OCI-LY7 (cell line): ENCODE measurements at regions not wholly inside any gene's neighbourhood (a gene's known extent, or its start where the extent isn't known, plus 50 kb on each side); places are given as distances from the start of the nearest gene placed in this dataset.

Source experiments
- BruUV-seq: library from RNA; stranded (reverse); fragments of 400-500 nt; replicated peaks from 2 replicates; lab custom pipeline; 2021; lab: Mats Ljungman, UMichigan
- CTCF ChIA-PET: fragments of 300-600 bp; sonication (Branson Sonifier 250); formaldehyde crosslinking; loops from one replicate; lab custom pipeline; 2022; ENCODE audit warnings: antibody characterized with exemption; ENCODE audit not compliant: unreplicated experiment; lab: Charles Lee
- POLR2A ChIA-PET: fragments of 300-600 bp; sonication (Branson Sonifier 250); formaldehyde crosslinking; loops from one replicate; lab custom pipeline; 2022; ENCODE audit warnings: antibody characterized with exemption; lab: Charles Lee
- DNase-seq: peaks from one replicate; pipeline ENCODE4 v3.0.0-alpha.2; 2015; ENCODE audit warnings: low spot score
- H2AFZ ChIP-seq: fragments of 200-600 bp; sonication (generic), shearing (Covaris generic); 2 replicates; pipeline ENCODE4 v1.6.1; 2014; ENCODE audit warnings: mild to moderate bottlenecking, antibody characterized with exemption, low read length, moderate library complexity
- H3K27ac ChIP-seq: fragments of 200-600 bp; sonication (generic); 2 replicates; pipeline ENCODE4 v1.5.1; 2014; ENCODE audit warnings: mixed run types, low read depth, mild to moderate bottlenecking, moderate library complexity, low read length, inconsistent platforms; ENCODE audit not compliant: poor library complexity, severe bottlenecking
- H3K36me3 ChIP-seq: fragments of 200-600 bp; sonication (generic); 2 replicates; pipeline ENCODE4 v1.6.1; 2014; ENCODE audit warnings: mild to moderate bottlenecking, antibody characterized with exemption, low read length, moderate library complexity, mixed read lengths; ENCODE audit not compliant: insufficient read depth
- H3K4me1 ChIP-seq: fragments of 200-600 bp; sonication (generic); 2 replicates; pipeline ENCODE4 v1.5.1; 2014; ENCODE audit warnings: mild to moderate bottlenecking, low read length; ENCODE audit not compliant: insufficient read depth, poor library complexity, severe bottlenecking
- H3K4me2 ChIP-seq: fragments of 200-600 bp; sonication (generic); 2 replicates; pipeline ENCODE4 v1.6.1; 2014; ENCODE audit warnings: mild to moderate bottlenecking, low read length
- H3K4me3 ChIP-seq: fragments of 200-600 bp; sonication (generic); 2 replicates; pipeline ENCODE4 v1.5.1; 2014; ENCODE audit warnings: mild to moderate bottlenecking, low read depth, low read length; ENCODE audit not compliant: poor library complexity, severe bottlenecking
- H3K79me2 ChIP-seq: fragments of 200-600 bp; sonication (generic); 2 replicates; pipeline ENCODE4 v1.6.1; 2016; ENCODE audit warnings: low read depth, mild to moderate bottlenecking, low read length, moderate library complexity, mixed read lengths; ENCODE audit not compliant: insufficient read depth
- H3K9me2 ChIP-seq: fragments of 200-600 bp; sonication (generic); 2 replicates; pipeline ENCODE4 v1.6.1; 2016; ENCODE audit warnings: mild to moderate bottlenecking, low read length, mixed read lengths; ENCODE audit not compliant: insufficient read depth
- H3K9me3 ChIP-seq: fragments of 200-600 bp; sonication (generic); 2 replicates; pipeline ENCODE4 v1.6.1; 2014; ENCODE audit warnings: mild to moderate bottlenecking, mixed run types, low read length, mixed read lengths
- H4K20me1 ChIP-seq: fragments of 200-600 bp; sonication (generic); 2 replicates; pipeline ENCODE4 v1.6.1; 2014; ENCODE audit warnings: mild to moderate bottlenecking, antibody characterized with exemption, low read length, moderate library complexity, mixed read lengths; ENCODE audit not compliant: insufficient read depth
- CTCF ChIP-seq: fragments of 200-600 bp; sonication (generic); conservative IDR thresholded peaks from 2 replicates; pipeline ENCODE4 v1.5.1; 2014; ENCODE audit warnings: mild to moderate bottlenecking, antibody characterized with exemption, low read length, moderate library complexity, mixed read lengths
- EZH2phosphoT487 ChIP-seq: fragments of 200-600 bp; sonication (generic); IDR thresholded peaks from 2 replicates; pipeline ENCODE4 v1.6.1; 2018; ENCODE audit warnings: low read depth, borderline replicate concordance, mild to moderate bottlenecking, mixed run types, antibody characterized with exemption, low read length, moderate library complexity, mixed read lengths
- intact Hi-C: fragments of 100-400 bp; cut with micrococcal nuclease; formaldehyde crosslinking; loops from one replicate; pipeline ENCODE4 v1.10.0; 2022; ENCODE audit not compliant: unreplicated experiment

GRCh38 chr22:48049116-48049515 lies 1286.7 kb downstream of the TBC1D22A start:
- no peaks in the 10 kb centered on the region for H3K36me3 ChIP-seq
- H3K9me2 ChIP-seq = no peaks in the 10 kb centered on the region
- no peak overlapping the region for H3K4me2 ChIP-seq
- CTCF ChIA-PET = no interaction called here
- DNase-seq = no peak
- no peaks in the 10 kb centered on the region for H3K9me3 ChIP-seq
- no peak overlapping the region for H3K27ac ChIP-seq
- BruUV-seq = no TSS peak
- intact Hi-C loops = no loop called here
- H3K4me3 ChIP-seq = no peak overlapping the region
- TF ChIP-seq EZH2phosphoT487 (no peak), CTCF (no peak)
- POLR2A ChIA-PET = no interaction called here
- no peaks in the 10 kb centered on the region for H4K20me1 ChIP-seq
- H3K79me2 ChIP-seq = no peaks in the 10 kb centered on the region
- no peak overlapping the region for H2AFZ ChIP-seq
- H3K4me1 ChIP-seq = peaks cover 48% of the 10 kb centered on the region

GRCh38 chr22:48047722-48048500 lies 1285.5 kb downstream of the TBC1D22A start:
- Histone ChIP-seq H3K36me3 (no peaks in the 10 kb centered on the region), H3K4me1 (peaks cover 44% of the 10 kb centered on the region), H3K4me2 (no peak overlapping the region), H3K27ac (no peak overlapping the region), H3K79me2 (no peaks in the 10 kb centered on the region), H3K4me3 (no peak overlapping the region), H2AFZ (no peak overlapping the region), H3K9me3 (no peaks in the 10 kb centered on the region), H4K20me1 (no peaks in the 10 kb centered on the region), H3K9me2 (no peaks in the 10 kb centered on the region)
- CTCF ChIA-PET = no interaction called here
- POLR2A ChIA-PET = interaction anchor here (0.6 to 0.7 kb wide), 3 partner anchors 27 to 405 kb away, joined by 3 to 6 read pairs (median 3); no protein-coding TSS in a partner anchor
- DNase-seq = no peak
- TF ChIP-seq EZH2phosphoT487 (no peak), CTCF (no peak)
- intact Hi-C loops = no loop called here
- no TSS peak for BruUV-seq

GRCh38 chr22:48045369-48045768 lies 1282.9 kb downstream of the TBC1D22A start:
- DNase-seq = peak; percentile 76
- no peaks in the 10 kb centered on the region for H3K9me2 ChIP-seq
- H3K27ac ChIP-seq = peak overlapping the region; percentile 18
- H3K36me3 ChIP-seq = no peaks in the 10 kb centered on the region
- peak overlapping the region; percentile 91 for H2AFZ ChIP-seq
- H3K4me2 ChIP-seq = peak overlapping the region; percentile 47
- H3K9me3 ChIP-seq = no peaks in the 10 kb centered on the region
- ChIA-PET POLR2A (interaction anchor here (0.7 to 1.3 kb wide), 4 partner anchors 24 to 117 kb away, joined by 3 to 10 read pairs (median 4); no protein-coding TSS in a partner anchor), CTCF (interaction anchor here (0.7 kb wide), 1 partner anchor 25 kb away, joined by 4 read pairs; no protein-coding TSS in a partner anchor)
- BruUV-seq = no TSS peak
- intact Hi-C loops = loop anchor here (1.0 kb wide), 1 partner anchor 49 kb away; no protein-coding TSS in a partner anchor
- peaks cover 33% of the 10 kb centered on the region for H3K4me1 ChIP-seq
- H3K4me3 ChIP-seq = no peak overlapping the region
- H4K20me1 ChIP-seq = no peaks in the 10 kb centered on the region
- no peaks in the 10 kb centered on the region for H3K79me2 ChIP-seq
- TF ChIP-seq EZH2phosphoT487 (no peak), CTCF (no peak)
